Epithelial cell of proximal tubule (primary cell): ENCODE measurements at regions not wholly inside any gene's neighbourhood (a gene's known extent, or its start where the extent isn't known, plus 50 kb on each side); places are given as distances from the start of the nearest gene placed in this dataset.

Experiments
- DNase-seq: peaks from one replicate; pipeline ENCODE4 v3.0.0-alpha.2; 2011; ENCODE audit warnings: low read depth
- H3K4me3 ChIP-seq: 2 replicates; pipeline ENCODE4 v1.5.1; 2011; ENCODE audit warnings: low read depth, mild to moderate bottlenecking, low read length
- TF ChIP-seq, protein P1 (sequence below): conservative IDR thresholded peaks from 2 replicates; pipeline ENCODE4 v1.5.1; 2012; ENCODE audit warnings: low read depth, mild to moderate bottlenecking, low read length

- no peak for DNase-seq
- TF ChIP-seq, protein P1, sequence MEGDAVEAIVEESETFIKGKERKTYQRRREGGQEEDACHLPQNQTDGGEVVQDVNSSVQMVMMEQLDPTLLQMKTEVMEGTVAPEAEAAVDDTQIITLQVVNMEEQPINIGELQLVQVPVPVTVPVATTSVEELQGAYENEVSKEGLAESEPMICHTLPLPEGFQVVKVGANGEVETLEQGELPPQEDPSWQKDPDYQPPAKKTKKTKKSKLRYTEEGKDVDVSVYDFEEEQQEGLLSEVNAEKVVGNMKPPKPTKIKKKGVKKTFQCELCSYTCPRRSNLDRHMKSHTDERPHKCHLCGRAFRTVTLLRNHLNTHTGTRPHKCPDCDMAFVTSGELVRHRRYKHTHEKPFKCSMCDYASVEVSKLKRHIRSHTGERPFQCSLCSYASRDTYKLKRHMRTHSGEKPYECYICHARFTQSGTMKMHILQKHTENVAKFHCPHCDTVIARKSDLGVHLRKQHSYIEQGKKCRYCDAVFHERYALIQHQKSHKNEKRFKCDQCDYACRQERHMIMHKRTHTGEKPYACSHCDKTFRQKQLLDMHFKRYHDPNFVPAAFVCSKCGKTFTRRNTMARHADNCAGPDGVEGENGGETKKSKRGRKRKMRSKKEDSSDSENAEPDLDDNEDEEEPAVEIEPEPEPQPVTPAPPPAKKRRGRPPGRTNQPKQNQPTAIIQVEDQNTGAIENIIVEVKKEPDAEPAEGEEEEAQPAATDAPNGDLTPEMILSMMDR, result no peak
- H3K4me3 ChIP-seq, result no peak overlapping the region
Measured at GRCh38 chr2:15833731-15834130, 106.6 kb upstream of the MYCN start.

DNA sequence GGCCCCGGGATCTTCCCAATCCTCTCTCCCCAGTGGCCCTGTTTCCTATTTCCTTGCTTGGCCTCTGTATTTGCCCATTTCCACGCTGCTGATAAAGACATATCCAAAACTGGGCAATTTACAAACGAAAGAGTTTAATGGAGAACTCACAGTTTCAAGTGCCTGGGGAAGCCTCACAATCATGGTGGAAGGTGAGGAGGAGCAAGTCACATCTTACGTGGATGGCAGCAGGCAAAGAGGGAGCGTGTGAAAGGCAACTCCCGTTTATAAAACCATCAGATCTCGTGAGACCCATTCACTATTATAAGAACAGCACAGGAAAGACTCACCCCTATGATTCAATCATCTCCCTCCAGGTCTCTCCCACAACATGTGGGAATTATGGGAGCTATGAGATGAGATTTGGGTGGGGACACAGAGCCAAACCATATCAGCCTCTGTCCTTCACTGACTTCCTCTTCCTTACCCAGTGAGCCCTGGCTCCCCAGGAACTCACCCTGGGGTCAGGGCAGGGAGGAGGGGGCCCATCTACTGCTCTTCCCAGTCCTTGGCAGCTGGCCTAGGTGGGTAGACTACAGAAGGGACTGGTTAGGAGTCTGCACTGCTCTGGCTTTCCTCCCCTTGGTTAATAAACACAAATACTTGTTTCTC is 105.8 kb upstream of the MYCN start:
- no peak overlapping the region for H3K4me3 ChIP-seq
- DNase-seq, result no peak
- TF ChIP-seq, protein P1, result no peak

GRCh38 chr2:15835991-15836688 is 104.2 kb upstream of the MYCN start:
- DNase-seq, result no peak
- TF ChIP-seq, protein P1, result no peak

GRCh38 chr2:15836689-15837610 is 103.4 kb upstream of the MYCN start:
- H3K4me3 ChIP-seq, result no peak overlapping the region
- DNase-seq, result no peak
- TF ChIP-seq, protein P1, result no peak

More at GRCh38 chr2:15835991-15836688, 104.2 kb upstream of the MYCN start:
- H3K4me3 ChIP-seq, result no peak overlapping the region

- no peak for DNase-seq
- TF ChIP-seq, protein P1, result no peak
- no peak overlapping the region for H3K4me3 ChIP-seq
Measured at GRCh38 chr2:15838481-15839090, 101.8 kb upstream of the MYCN start.

DNA sequence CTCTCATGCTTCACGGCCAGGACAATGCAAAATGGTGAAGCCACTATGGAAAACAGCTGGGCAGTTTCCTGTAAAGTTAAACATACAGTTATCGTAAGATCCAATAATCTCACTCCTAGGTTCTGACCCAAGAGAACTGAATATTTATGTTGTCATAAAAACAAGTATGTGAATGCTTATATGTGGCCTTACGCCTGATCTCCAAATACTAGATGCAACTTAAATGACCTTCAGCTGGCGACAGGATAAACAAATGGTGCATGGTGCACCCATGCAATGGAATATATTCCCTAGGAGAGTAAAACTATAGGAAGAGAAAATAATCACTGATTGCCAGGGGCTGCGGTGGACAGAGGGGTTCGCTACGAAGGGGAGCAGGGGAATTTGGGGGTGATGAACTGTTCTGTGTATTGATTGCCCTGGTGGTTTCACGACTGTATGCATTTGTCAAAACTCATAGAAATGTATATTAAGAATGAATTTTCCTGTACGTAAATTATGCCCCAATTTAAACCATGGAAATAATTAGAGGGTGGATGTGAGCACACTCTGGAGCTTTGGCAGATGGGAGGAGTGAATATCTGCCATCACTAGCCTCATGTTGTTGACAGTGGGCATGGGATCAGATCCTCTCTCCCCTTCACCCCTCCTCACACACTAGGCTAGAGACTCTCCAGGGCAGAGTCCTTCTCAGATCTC is 100.8 kb upstream of the MYCN start:
- DNase-seq, result no peak
- no peak overlapping the region for H3K4me3 ChIP-seq
- TF ChIP-seq, protein P1, result no peak
